HCT116 (cell line): ENCODE measurements at regions not wholly inside any gene's neighbourhood (a gene's known extent, or its start where the extent isn't known, plus 50 kb on each side); places are given as distances from the start of the nearest gene placed in this dataset.

ENCODE experiments used
- ATAC-seq: fragments of 200-7000 bp; cut with Tn5 transposase; 2 replicates; pipeline ENCODE4 v1.9.1; 2020; ENCODE audit warnings: mild to moderate bottlenecking, moderate library complexity
- BruUV-seq: library from RNA; stranded (reverse); fragments of 400-500 nt; replicated peaks from 2 replicates; lab custom pipeline; 2021; lab: Mats Ljungman, UMichigan
- CTCF ChIA-PET: fragments of 300-600 bp; sonication (Branson Sonifier 250); formaldehyde crosslinking; loops from one replicate; lab custom pipeline; 2021; ENCODE audit warnings: antibody characterized with exemption; lab: Charles Lee
- POLR2A ChIA-PET: fragments of 300-600, 350-600 bp; sonication (Branson Sonifier 250); formaldehyde crosslinking; loops from one replicate; lab custom pipeline; 2021; ENCODE audit warnings: antibody characterized with exemption; lab: Charles Lee
- RAD21 ChIA-PET, 2 experiments: fragments of 300-600 bp; sonication (Branson Sonifier 250); formaldehyde crosslinking; loops; one replicate each; lab custom pipeline; 2023; ENCODE audit warnings: low total read pairs in 2 of 2; ENCODE audit not compliant: uncharacterized antibody in 2 of 2, unreplicated experiment in 2 of 2, low non-redundant PET in 1 of 2; lab: Charles Lee
- DNase-seq: peaks from one replicate; pipeline ENCODE4 v3.0.0-alpha.2; 2010; ENCODE audit warnings: low read depth, low spot score
- H2AFZ ChIP-seq: fragments of 200-600 bp; shearing (Covaris generic), sonication (generic); 2 replicates; pipeline ENCODE4 v1.6.1; 2017; ENCODE audit warnings: low read depth, mixed run types, mixed read lengths, antibody characterized with exemption, low read length; ENCODE audit not compliant: poor library complexity, severe bottlenecking
- H3K27ac ChIP-seq: 2 replicates; pipeline ENCODE4 v1.5.1; 2012; ENCODE audit warnings: low read depth, low read length
- H3K27me3 ChIP-seq: fragments of 200-600 bp; sonication (generic); 2 replicates; pipeline ENCODE4 v1.6.1; 2016; ENCODE audit warnings: mixed run types, low read length, mixed read lengths; ENCODE audit not compliant: insufficient read depth
- H3K36me3 ChIP-seq, 2 experiments: fragments of 200-500 bp in 1 of 2; fragments of 200-600 bp in 1 of 2; sonication (Bioruptor generic) in 1 of 2; sonication (generic) in 1 of 2; 2 replicates each; pipeline versions ENCODE4 v1.5.1 to v1.6.1; 2014 to 2016; ENCODE audit warnings: low read length in 2 of 2, inconsistent platforms in 1 of 2, mixed read lengths in 1 of 2, mixed run types in 1 of 2; ENCODE audit not compliant: insufficient read depth in 2 of 2, control insufficient read depth in 1 of 2
- H3K4me1 ChIP-seq, 2 experiments: fragments of 200-600 bp in 1 of 2; sonication (generic) in 1 of 2; 2 replicates each; pipeline versions ENCODE4 v1.5.1 to v1.6.1; 2012 to 2017; ENCODE audit warnings: low read length in 2 of 2, inconsistent platforms in 1 of 2, mild to moderate bottlenecking in 1 of 2, mixed read lengths in 1 of 2, mixed run types in 1 of 2, moderate library complexity in 1 of 2; ENCODE audit not compliant: insufficient read depth in 2 of 2, control insufficient read depth in 1 of 2
- H3K4me2 ChIP-seq: fragments of 200-600 bp; sonication (generic); 2 replicates; pipeline ENCODE4 v1.6.1; 2017; ENCODE audit warnings: mixed run types, low read length, mixed read lengths
- H3K4me3 ChIP-seq, 2 experiments: fragments of 200-600 bp in 1 of 2; sonication (generic) in 1 of 2; replicated peaks in 1 of 2; 2 replicates each; pipeline ENCODE4 v1.5.1; 2011 to 2016; ENCODE audit warnings: low read length in 2 of 2, control low read depth in 1 of 2, low read depth in 1 of 2, mild to moderate bottlenecking in 1 of 2, mixed read lengths in 1 of 2, mixed run types in 1 of 2
- H3K79me2 ChIP-seq: fragments of 200-600 bp; sonication (generic); 2 replicates; pipeline ENCODE4 v1.6.1; 2017; ENCODE audit warnings: mild to moderate bottlenecking, mixed run types, low read length, moderate library complexity, mixed read lengths; ENCODE audit not compliant: insufficient read depth
- H3K9ac ChIP-seq: fragments of 200-600 bp; sonication (generic); 2 replicates; pipeline ENCODE4 v1.6.1; 2016; ENCODE audit warnings: low read length, mixed read lengths
- H3K9me2 ChIP-seq: fragments of 200-600 bp; sonication (generic), shearing (Covaris generic); 2 replicates; pipeline ENCODE4 v1.6.1; 2017; ENCODE audit warnings: mixed run types, mild to moderate bottlenecking, moderate library complexity; ENCODE audit not compliant: insufficient read depth
- H3K9me3 ChIP-seq, 2 experiments: fragments of 200-500 bp in 1 of 2; fragments of 200-600 bp in 1 of 2; sonication (Bioruptor generic) in 1 of 2; sonication (generic) in 1 of 2; 2 replicates each; pipeline ENCODE4 v1.6.1; 2014 to 2017; ENCODE audit warnings: low read length in 2 of 2, mixed read lengths in 2 of 2, inconsistent platforms in 1 of 2, low read depth in 1 of 2, mild to moderate bottlenecking in 1 of 2, mixed run types in 1 of 2, moderate library complexity in 1 of 2; ENCODE audit not compliant: control insufficient read depth in 1 of 2, insufficient read depth in 1 of 2
- H4K20me1 ChIP-seq: fragments of 200-600 bp; sonication (generic), shearing (Covaris generic); 2 replicates; pipeline ENCODE4 v1.6.1; 2017; ENCODE audit warnings: mixed run types, mild to moderate bottlenecking, moderate library complexity; ENCODE audit not compliant: insufficient read depth
- CBX3 ChIP-seq: IDR thresholded peaks from 2 replicates; pipeline ENCODE4 v1.6.1; 2012; ENCODE audit warnings: low read depth
- CEBPB ChIP-seq: IDR thresholded peaks from 2 replicates; pipeline ENCODE4 v1.6.1; 2012; ENCODE audit warnings: low read depth
- EGR1 ChIP-seq: IDR thresholded peaks from 2 replicates; pipeline ENCODE4 v1.6.1; 2012; ENCODE audit warnings: low read depth
- ELF1 ChIP-seq: IDR thresholded peaks from 2 replicates; pipeline ENCODE4 v1.6.1; 2012; ENCODE audit warnings: low read depth, borderline replicate concordance
- EZH2 ChIP-seq: fragments of 200-600 bp; sonication (generic); IDR thresholded peaks from 2 replicates; pipeline ENCODE4 v1.6.1; 2017; ENCODE audit warnings: antibody characterized with exemption, mixed run types
- FOSL1 ChIP-seq: IDR thresholded peaks from 2 replicates; pipeline ENCODE4 v1.6.1; 2012; ENCODE audit warnings: low read depth
- JUND ChIP-seq: IDR thresholded peaks from 2 replicates; pipeline ENCODE4 v1.6.1; 2012
- POLR2A ChIP-seq: IDR thresholded peaks from 2 replicates; pipeline ENCODE4 v1.7.0; 2011; ENCODE audit warnings: borderline replicate concordance; ENCODE audit not compliant: insufficient read depth, insufficient read length; ENCODE audit errors: extremely low read depth
- RAD21 ChIP-seq: IDR thresholded peaks from 2 replicates; pipeline ENCODE4 v1.6.1; 2012; ENCODE audit warnings: low read depth, mild to moderate bottlenecking
- SIN3A ChIP-seq: IDR thresholded peaks from 2 replicates; pipeline ENCODE4 v1.6.1; 2012; ENCODE audit warnings: low read depth
- SP1 ChIP-seq: IDR thresholded peaks from 2 replicates; pipeline ENCODE4 v1.6.1; 2012; ENCODE audit warnings: low read depth
- SRF ChIP-seq: IDR thresholded peaks from 2 replicates; pipeline ENCODE4 v1.6.1; 2012; ENCODE audit warnings: low read depth
- YY1 ChIP-seq: IDR thresholded peaks from 2 replicates; pipeline ENCODE4 v1.6.1; 2011; ENCODE audit warnings: low read length, low read depth, moderate library complexity, mild to moderate bottlenecking; ENCODE audit not compliant: insufficient replicate concordance; ENCODE audit errors: extremely low read depth
- ZFX ChIP-seq: fragments of 450-650 bp; IDR thresholded peaks from 2 replicates; pipeline ENCODE4 v1.6.1; 2017
- ZNF274 ChIP-seq: fragments of 200-500 bp; sonication (Bioruptor generic); IDR thresholded peaks from 2 replicates; pipeline ENCODE4 v1.6.1; 2014; ENCODE audit warnings: mild to moderate bottlenecking, low read depth, low read length, inconsistent platforms
- intact Hi-C: fragments of 100-400 bp; cut with micrococcal nuclease; formaldehyde crosslinking; loops from 2 replicates; pipeline ENCODE4 v1.10.0; 2022
- TF ChIP-seq, protein P1 (sequence below): IDR thresholded peaks from 2 replicates; pipeline ENCODE4 v1.6.1; 2012; ENCODE audit warnings: low read depth
- TF ChIP-seq, protein P2 (sequence below): IDR thresholded peaks from 2 replicates; pipeline ENCODE4 v1.6.1; 2012

- TF ChIP-seq, protein P1, sequence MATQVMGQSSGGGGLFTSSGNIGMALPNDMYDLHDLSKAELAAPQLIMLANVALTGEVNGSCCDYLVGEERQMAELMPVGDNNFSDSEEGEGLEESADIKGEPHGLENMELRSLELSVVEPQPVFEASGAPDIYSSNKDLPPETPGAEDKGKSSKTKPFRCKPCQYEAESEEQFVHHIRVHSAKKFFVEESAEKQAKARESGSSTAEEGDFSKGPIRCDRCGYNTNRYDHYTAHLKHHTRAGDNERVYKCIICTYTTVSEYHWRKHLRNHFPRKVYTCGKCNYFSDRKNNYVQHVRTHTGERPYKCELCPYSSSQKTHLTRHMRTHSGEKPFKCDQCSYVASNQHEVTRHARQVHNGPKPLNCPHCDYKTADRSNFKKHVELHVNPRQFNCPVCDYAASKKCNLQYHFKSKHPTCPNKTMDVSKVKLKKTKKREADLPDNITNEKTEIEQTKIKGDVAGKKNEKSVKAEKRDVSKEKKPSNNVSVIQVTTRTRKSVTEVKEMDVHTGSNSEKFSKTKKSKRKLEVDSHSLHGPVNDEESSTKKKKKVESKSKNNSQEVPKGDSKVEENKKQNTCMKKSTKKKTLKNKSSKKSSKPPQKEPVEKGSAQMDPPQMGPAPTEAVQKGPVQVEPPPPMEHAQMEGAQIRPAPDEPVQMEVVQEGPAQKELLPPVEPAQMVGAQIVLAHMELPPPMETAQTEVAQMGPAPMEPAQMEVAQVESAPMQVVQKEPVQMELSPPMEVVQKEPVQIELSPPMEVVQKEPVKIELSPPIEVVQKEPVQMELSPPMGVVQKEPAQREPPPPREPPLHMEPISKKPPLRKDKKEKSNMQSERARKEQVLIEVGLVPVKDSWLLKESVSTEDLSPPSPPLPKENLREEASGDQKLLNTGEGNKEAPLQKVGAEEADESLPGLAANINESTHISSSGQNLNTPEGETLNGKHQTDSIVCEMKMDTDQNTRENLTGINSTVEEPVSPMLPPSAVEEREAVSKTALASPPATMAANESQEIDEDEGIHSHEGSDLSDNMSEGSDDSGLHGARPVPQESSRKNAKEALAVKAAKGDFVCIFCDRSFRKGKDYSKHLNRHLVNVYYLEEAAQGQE, result no peak
- TF ChIP-seq JUND (no peak), SP1 (no peak), RAD21 (no peak), SIN3A (no peak), EGR1 (no peak), YY1 (no peak), EZH2 (no peak), CEBPB (no peak)
- TF ChIP-seq, protein P2, sequence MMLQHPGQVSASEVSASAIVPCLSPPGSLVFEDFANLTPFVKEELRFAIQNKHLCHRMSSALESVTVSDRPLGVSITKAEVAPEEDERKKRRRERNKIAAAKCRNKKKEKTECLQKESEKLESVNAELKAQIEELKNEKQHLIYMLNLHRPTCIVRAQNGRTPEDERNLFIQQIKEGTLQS, result no peak
- TF ChIP-seq, all 23 proteins: peak for 0
Observed at GRCh38 chrX:14220386-14220944, 190.8 kb upstream of the GEMIN8 start (continued).

DNA sequence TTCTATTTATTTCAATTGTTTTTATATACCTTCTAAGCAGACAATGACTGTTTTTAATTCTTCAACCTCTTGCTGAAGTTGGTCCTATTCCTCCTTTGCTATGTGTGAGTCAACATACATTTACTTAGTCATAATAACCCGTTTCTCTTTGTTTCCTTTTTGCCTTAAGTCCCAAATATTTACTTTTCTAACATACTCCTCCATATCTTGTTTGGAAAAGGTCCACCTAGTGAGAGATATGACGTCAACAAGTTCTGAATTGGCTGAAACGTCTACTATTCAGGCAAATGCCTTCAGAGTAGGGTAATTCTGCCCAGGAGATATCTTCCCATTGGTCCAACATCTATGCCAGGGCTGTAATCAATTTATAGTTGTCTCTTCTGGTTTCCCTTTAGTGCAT lies 179.3 kb upstream of the GEMIN8 start:
- DNase-seq (no peak), ATAC-seq (no peak)
- Histone ChIP-seq H3K9me3 (no peaks in the 10 kb centered on the region), H3K4me2 (no peak overlapping the region), H4K20me1 (no peaks in the 10 kb centered on the region), H3K36me3 (no peaks in the 10 kb centered on the region), H3K27me3 (no peaks in the 10 kb centered on the region), H3K4me3 (no peak overlapping the region), H3K27ac (no peak overlapping the region), H3K79me2 (no peaks in the 10 kb centered on the region), H2AFZ (no peak overlapping the region), H3K9ac (no peak overlapping the region), H3K4me1 (no peaks in the 10 kb centered on the region), H3K9me2 (no peaks in the 10 kb centered on the region)
- RAD21 ChIA-PET, result no interaction called here
- POLR2A ChIA-PET, result no interaction called here
- intact Hi-C loops, result no loop called here
- TF ChIP-seq FOSL1 (no peak), SIN3A (no peak), CBX3 (no peak), JUND (no peak), POLR2A (no peak), CEBPB (no peak), ZNF274 (no peak), SP1 (no peak), ZFX (no peak), SRF (no peak), ELF1 (no peak)
- TF ChIP-seq, protein P2, result no peak
- TF ChIP-seq, protein P1, result no peak
- BruUV-seq, result no TSS peak
- CTCF ChIA-PET, result no interaction called here
